ENCODE measurements at regions not wholly inside any gene's neighbourhood (a gene's known extent, or its start where the extent isn't known, plus 50 kb on each side); places are given as distances from the start of the nearest gene placed in this dataset.

GRCh38 chr4:38511702-38512101 lies 152.3 kb upstream of the KLF3 start:
- no peak for TF ChIP-seq CTCF (IDR thresholded peaks at IDR 0.05; ENCODE audit: control extremely low read depth in 1 of 3, insufficient read depth in 1 of 3, low read depth in 1 of 3, low read length in 3 of 3)
- TF ChIP-seq CHD2 (IDR thresholded peaks at IDR 0.05; ENCODE audit: low read length): no peak
- TF ChIP-seq KDM1A (IDR thresholded peaks at IDR 0.05; ENCODE audit: borderline replicate concordance, low read length): no peak
